ENCODE measurements at regions not wholly inside any gene's neighbourhood (a gene's known extent, or its start where the extent isn't known, plus 50 kb on each side); places are given as distances from the start of the nearest gene placed in this dataset.
"Not testable (repeated sequence)": the region's sequence is repeated elsewhere in the genome, so short reads cannot be mapped to it uniquely, and the experiment has no call there.

GRCh38 chr6:8944548-8944947, 509.2 kb upstream of the SLC35B3 start:
- Mint-ChIP-seq H3K27ac (no peak overlapping the region), H3K36me3 (ENCODE audit: low read depth) (no peaks in the 10 kb centered on the region), H3K4me1 (no peaks in the 10 kb centered on the region), H3K9me3 (peaks cover 4% of the 10 kb centered on the region), H3K27me3 (no peaks in the 10 kb centered on the region), H3K4me3 (no peak overlapping the region)
- no peak for ATAC-seq (replicated peaks)

- no peaks in the 10 kb centered on the region for H3K4me1 Mint-ChIP-seq
- H3K9me3 Mint-ChIP-seq, result peaks cover 4% of the 10 kb centered on the region
- H3K27ac Mint-ChIP-seq, result no peak overlapping the region
- H3K27me3 Mint-ChIP-seq, result no peaks in the 10 kb centered on the region
- no peaks in the 10 kb centered on the region for H3K36me3 Mint-ChIP-seq (ENCODE audit: low read depth)
- H3K4me3 Mint-ChIP-seq, result no peak overlapping the region
- ATAC-seq (replicated peaks), result no peak
Observed at GRCh38 chr6:8943073-8943472, 507.7 kb upstream of the SLC35B3 start.

GRCh38 chr6:8941577-8941976, 506.2 kb upstream of the SLC35B3 start:
- Mint-ChIP-seq H3K9me3 (peaks cover 4% of the 10 kb centered on the region), H3K27me3 (no peaks in the 10 kb centered on the region), H3K4me1 (no peaks in the 10 kb centered on the region), H3K36me3 (ENCODE audit: low read depth) (no peaks in the 10 kb centered on the region), H3K27ac (no peak overlapping the region), H3K4me3 (no peak overlapping the region)
- ATAC-seq (replicated peaks), result no peak

- Mint-ChIP-seq H3K27me3 (no peaks in the 10 kb centered on the region), H3K4me1 (no peaks in the 10 kb centered on the region), H3K27ac (no peak overlapping the region), H3K36me3 (ENCODE audit: low read depth) (no peaks in the 10 kb centered on the region), H3K4me3 (no peak overlapping the region), H3K9me3 (peaks cover 4% of the 10 kb centered on the region)
- ATAC-seq (replicated peaks), result no peak
Observed at GRCh38 chr6:8940356-8940755, 505.0 kb upstream of the SLC35B3 start.

GRCh38 chr6:8939615-8940014, 504.3 kb upstream of the SLC35B3 start:
- Mint-ChIP-seq H3K36me3 (ENCODE audit: low read depth) (no peaks in the 10 kb centered on the region), H3K9me3 (peaks cover 4% of the 10 kb centered on the region), H3K4me3 (no peak overlapping the region), H3K4me1 (no peaks in the 10 kb centered on the region), H3K27ac (no peak overlapping the region), H3K27me3 (no peaks in the 10 kb centered on the region)
- no peak for ATAC-seq (replicated peaks)

- Mint-ChIP-seq H3K4me3 (no peak overlapping the region), H3K4me1 (no peaks in the 10 kb centered on the region), H3K27ac (no peak overlapping the region), H3K27me3 (no peaks in the 10 kb centered on the region), H3K9me3 (no peaks in the 10 kb centered on the region), H3K36me3 (ENCODE audit: low read depth) (no peaks in the 10 kb centered on the region)
- ATAC-seq (replicated peaks), result no peak
Observed at GRCh38 chr6:8934318-8934717, 499.0 kb upstream of the SLC35B3 start.

GRCh38 chr6:8930009-8930408, 494.7 kb upstream of the SLC35B3 start:
- ATAC-seq (replicated peaks), result no peak
- Mint-ChIP-seq H3K4me1 (no peaks in the 10 kb centered on the region), H3K4me3 (no peak overlapping the region), H3K27me3 (no peaks in the 10 kb centered on the region), H3K27ac (no peak overlapping the region), H3K36me3 (ENCODE audit: low read depth) (no peaks in the 10 kb centered on the region), H3K9me3 (no peaks in the 10 kb centered on the region)

GRCh38 chr6:8920244-8920643, 484.9 kb upstream of the SLC35B3 start:
- H3K36me3 Mint-ChIP-seq (ENCODE audit: low read depth), result not testable (repeated sequence)

GRCh38 chr6:8918196-8918595, 482.9 kb upstream of the SLC35B3 start:
- H3K27me3 Mint-ChIP-seq, result no peaks in the 10 kb centered on the region
- no peak overlapping the region for H3K27ac Mint-ChIP-seq
- no peaks in the 10 kb centered on the region for H3K4me1 Mint-ChIP-seq
- peaks cover 14% of the 10 kb centered on the region for H3K9me3 Mint-ChIP-seq
- H3K36me3 Mint-ChIP-seq (ENCODE audit: low read depth), result no peaks in the 10 kb centered on the region
- ATAC-seq (replicated peaks), result no peak
- no peak overlapping the region for H3K4me3 Mint-ChIP-seq

More at GRCh38 chr6:8920244-8920643, 484.9 kb upstream of the SLC35B3 start:
- H3K4me1 Mint-ChIP-seq; H3K4me3 Mint-ChIP-seq; H3K9me3 Mint-ChIP-seq; H3K27me3 Mint-ChIP-seq; H3K27ac Mint-ChIP-seq; ATAC-seq (replicated peaks): not testable (repeated sequence)

GRCh38 chr6:8914700-8915099, 479.4 kb upstream of the SLC35B3 start:
- H3K27ac Mint-ChIP-seq, result no peak overlapping the region
- H3K9me3 Mint-ChIP-seq, result peaks cover 21% of the 10 kb centered on the region
- no peaks in the 10 kb centered on the region for H3K36me3 Mint-ChIP-seq (ENCODE audit: low read depth)
- H3K27me3 Mint-ChIP-seq, result no peaks in the 10 kb centered on the region
- no peak for ATAC-seq (replicated peaks)
- no peaks in the 10 kb centered on the region for H3K4me1 Mint-ChIP-seq
- H3K4me3 Mint-ChIP-seq, result no peak overlapping the region

GRCh38 chr6:8908638-8909037, 473.3 kb upstream of the SLC35B3 start:
- Mint-ChIP-seq H3K4me1 (no peaks in the 10 kb centered on the region), H3K9me3 (peaks cover 7% of the 10 kb centered on the region), H3K4me3 (no peak overlapping the region), H3K27me3 (no peaks in the 10 kb centered on the region), H3K27ac (no peak overlapping the region), H3K36me3 (ENCODE audit: low read depth) (no peaks in the 10 kb centered on the region)
- no peak for ATAC-seq (replicated peaks)

- ATAC-seq (replicated peaks), result no peak
- no peak overlapping the region for H3K27ac Mint-ChIP-seq
- no peaks in the 10 kb centered on the region for H3K4me1 Mint-ChIP-seq
- H3K27me3 Mint-ChIP-seq, result no peaks in the 10 kb centered on the region
- H3K36me3 Mint-ChIP-seq (ENCODE audit: low read depth), result no peaks in the 10 kb centered on the region
- no peaks in the 10 kb centered on the region for H3K9me3 Mint-ChIP-seq
- no peak overlapping the region for H3K4me3 Mint-ChIP-seq
Observed at GRCh38 chr6:8906699-8907098, 471.4 kb upstream of the SLC35B3 start.

- no peak overlapping the region for H3K27ac Mint-ChIP-seq
Observed at GRCh38 chr6:8905757-8906156, 470.4 kb upstream of the SLC35B3 start.

GRCh38 chr6:8904754-8905153, 469.4 kb upstream of the SLC35B3 start:
- no peak overlapping the region for H3K4me3 Mint-ChIP-seq
- no peak overlapping the region for H3K27ac Mint-ChIP-seq
- no peaks in the 10 kb centered on the region for H3K4me1 Mint-ChIP-seq
- H3K36me3 Mint-ChIP-seq (ENCODE audit: low read depth), result no peaks in the 10 kb centered on the region
- H3K27me3 Mint-ChIP-seq, result no peaks in the 10 kb centered on the region
- no peaks in the 10 kb centered on the region for H3K9me3 Mint-ChIP-seq
- no peak for ATAC-seq (replicated peaks)

More at GRCh38 chr6:8905757-8906156, 470.4 kb upstream of the SLC35B3 start:
- Mint-ChIP-seq H3K36me3 (ENCODE audit: low read depth) (no peaks in the 10 kb centered on the region), H3K4me1 (no peaks in the 10 kb centered on the region), H3K27me3 (no peaks in the 10 kb centered on the region), H3K4me3 (no peak overlapping the region), H3K9me3 (no peaks in the 10 kb centered on the region)
- no peak for ATAC-seq (replicated peaks)

- Mint-ChIP-seq H3K36me3 (ENCODE audit: low read depth) (no peaks in the 10 kb centered on the region), H3K4me1 (no peaks in the 10 kb centered on the region), H3K4me3 (no peak overlapping the region), H3K27ac (no peak overlapping the region), H3K9me3 (no peaks in the 10 kb centered on the region), H3K27me3 (no peaks in the 10 kb centered on the region)
- no peak for ATAC-seq (replicated peaks)
Observed at GRCh38 chr6:8900056-8900455, 464.7 kb upstream of the SLC35B3 start.

GRCh38 chr6:8889514-8889913, 454.2 kb upstream of the SLC35B3 start:
- Mint-ChIP-seq H3K27ac (no peak overlapping the region), H3K9me3 (peaks cover 3% of the 10 kb centered on the region), H3K27me3 (no peaks in the 10 kb centered on the region), H3K4me3 (no peak overlapping the region), H3K36me3 (ENCODE audit: low read depth) (no peaks in the 10 kb centered on the region), H3K4me1 (no peaks in the 10 kb centered on the region)
- ATAC-seq (replicated peaks), result no peak

Measured in activated T-helper 17 cell treated with anti-CD3 and anti-CD28 coated beads, Interleukin-2, amount 50 U/mL, for 72 hours (primary cell).